Uterus (tissue), 3 donors: ENCODE measurements at regions not wholly inside any gene's neighbourhood (a gene's known extent, or its start where the extent isn't known, plus 50 kb on each side); places are given as distances from the start of the nearest gene placed in this dataset.
A peak's percentile ranks its signal among the peaks of the same experiment; 100 is the strongest.

ENCODE experiments used
- DNase-seq, 2 donors: peaks; one replicate each; pipeline ENCODE4 v3.0.0-alpha.2; 2019 to 2020
- H3K27ac ChIP-seq, 2 donors: fragments of 200-600 bp; sonication (generic); 1 replicate in 1 of 2; 2 replicates in 1 of 2; pipeline ENCODE4 v1.5.1; 2016 to 2018
- H3K27me3 ChIP-seq, 2 donors: fragments of 200-600 bp; sonication (generic); one replicate each; pipeline ENCODE4 v1.5.1; 2018 to 2019; ENCODE audit warnings: control low read depth in 1 of 2
- H3K36me3 ChIP-seq, 2 donors: fragments of 200-600 bp; sonication (generic); one replicate each; pipeline ENCODE4 v1.5.1; 2019; ENCODE audit warnings: control low read depth in 1 of 2
- H3K4me1 ChIP-seq, 2 donors: fragments of 200-600 bp; sonication (generic); one replicate each; pipeline ENCODE4 v1.5.1; 2018 to 2019; ENCODE audit warnings: control low read depth in 1 of 2
- H3K4me3 ChIP-seq, 2 donors: fragments of 200-600 bp; sonication (generic); 1 replicate in 1 of 2; 2 replicates in 1 of 2; pipeline ENCODE4 v1.5.1; 2018 to 2019; ENCODE audit warnings: mild to moderate bottlenecking in 1 of 2
- H3K9me3 ChIP-seq, 2 donors: fragments of 200-600 bp; sonication (generic); one replicate each; pipeline ENCODE4 v1.5.1; 2019; ENCODE audit warnings: control low read depth in 1 of 2
- POLR2A ChIP-seq, 2 donors: fragments of 450-650 bp; IDR thresholded peaks; one replicate each; pipeline ENCODE4 v1.6.1; 2016; ENCODE audit warnings: antibody characterized with exemption in 2 of 2, mild to moderate bottlenecking in 1 of 2, moderate library complexity in 1 of 2
- intact Hi-C: fragments of 100-400 bp; cut with DNase I; formaldehyde crosslinking; loops from one replicate; pipeline ENCODE4 v1.15.1; 2023; ENCODE audit warnings: low total_unique reads
- TF ChIP-seq, protein P1 (sequence below), 4 experiments: fragments of 200-600 bp in 2 of 4; fragments of 450-650 bp in 2 of 4; sonication (generic) in 2 of 4; IDR thresholded peaks; one replicate each; pipeline ENCODE4 v1.5.1; 2016 to 2019; ENCODE audit warnings: antibody characterized with exemption in 4 of 4, mild to moderate bottlenecking in 2 of 4, moderate library complexity in 1 of 4
- donor health status: DM: yes; HTN: yes; CAD: no.

DNA sequence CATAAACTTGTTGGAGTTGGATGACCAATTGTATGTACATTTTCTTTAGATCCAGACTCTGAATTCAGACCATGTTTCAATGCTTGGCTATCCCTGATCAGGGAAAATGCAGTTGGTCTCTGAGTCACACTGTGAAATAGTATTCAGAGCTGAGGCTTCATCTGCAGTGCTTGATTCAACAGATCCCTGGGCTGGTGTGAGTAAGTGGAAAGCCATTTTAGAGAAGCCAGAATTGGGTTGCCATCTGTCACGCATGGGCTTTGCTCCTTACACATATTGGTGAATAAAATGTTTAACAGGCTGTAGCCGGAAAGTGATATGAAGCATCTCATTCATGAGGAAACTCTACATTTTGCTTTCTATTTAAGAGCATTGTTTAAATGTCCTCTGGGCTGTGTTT is 50.0 kb upstream of the ACYP2 start:
- no peak for TF ChIP-seq POLR2A (IDR thresholded peaks at IDR 0.05)
- TF ChIP-seq, protein P1, sequence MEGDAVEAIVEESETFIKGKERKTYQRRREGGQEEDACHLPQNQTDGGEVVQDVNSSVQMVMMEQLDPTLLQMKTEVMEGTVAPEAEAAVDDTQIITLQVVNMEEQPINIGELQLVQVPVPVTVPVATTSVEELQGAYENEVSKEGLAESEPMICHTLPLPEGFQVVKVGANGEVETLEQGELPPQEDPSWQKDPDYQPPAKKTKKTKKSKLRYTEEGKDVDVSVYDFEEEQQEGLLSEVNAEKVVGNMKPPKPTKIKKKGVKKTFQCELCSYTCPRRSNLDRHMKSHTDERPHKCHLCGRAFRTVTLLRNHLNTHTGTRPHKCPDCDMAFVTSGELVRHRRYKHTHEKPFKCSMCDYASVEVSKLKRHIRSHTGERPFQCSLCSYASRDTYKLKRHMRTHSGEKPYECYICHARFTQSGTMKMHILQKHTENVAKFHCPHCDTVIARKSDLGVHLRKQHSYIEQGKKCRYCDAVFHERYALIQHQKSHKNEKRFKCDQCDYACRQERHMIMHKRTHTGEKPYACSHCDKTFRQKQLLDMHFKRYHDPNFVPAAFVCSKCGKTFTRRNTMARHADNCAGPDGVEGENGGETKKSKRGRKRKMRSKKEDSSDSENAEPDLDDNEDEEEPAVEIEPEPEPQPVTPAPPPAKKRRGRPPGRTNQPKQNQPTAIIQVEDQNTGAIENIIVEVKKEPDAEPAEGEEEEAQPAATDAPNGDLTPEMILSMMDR (IDR thresholded peaks at IDR 0.05), result no peak

DNA sequence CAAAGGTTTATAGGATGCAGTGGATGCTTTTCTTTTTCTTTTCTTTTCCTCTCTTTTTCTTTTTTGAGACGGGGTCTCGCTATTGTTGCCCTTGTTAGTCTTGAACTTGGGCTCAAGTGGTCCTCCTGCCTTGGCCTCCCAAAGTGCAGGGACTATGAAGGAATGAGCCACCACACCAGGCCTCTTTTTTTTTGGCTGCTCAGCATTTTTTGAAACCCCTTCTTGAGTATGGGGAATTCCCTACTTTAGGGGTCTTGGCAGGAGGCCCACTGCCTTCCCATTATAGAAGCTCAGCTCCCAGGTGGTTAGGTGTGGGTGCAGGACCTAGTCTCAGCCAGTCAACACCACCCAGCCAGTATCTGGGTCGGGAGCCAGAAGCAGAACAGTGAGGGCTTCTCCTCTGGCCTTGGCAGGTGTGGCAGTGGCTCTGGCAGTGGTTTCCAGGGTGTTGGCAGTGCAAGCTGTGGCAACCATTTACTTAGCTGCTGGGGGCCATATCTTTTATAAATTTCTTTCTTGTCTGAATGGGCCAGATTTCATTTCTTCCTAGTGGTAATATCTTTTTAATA is 51.4 kb upstream of the ACYP2 start:
- Histone ChIP-seq H3K27ac (no peak overlapping the region), H3K27me3 (no peaks in the 10 kb centered on the region), H3K36me3 (no peaks in the 10 kb centered on the region), H3K4me1 (no peaks in the 10 kb centered on the region), H3K4me3 (no peak overlapping the region), H3K9me3 (no peaks in the 10 kb centered on the region)
- no peak for DNase-seq
- intact Hi-C loops, result no loop called here
- no peak for TF ChIP-seq POLR2A (IDR thresholded peaks at IDR 0.05)
- TF ChIP-seq, protein P1 (IDR thresholded peaks at IDR 0.05), result no peak

More for the DNA sequence above, 50.0 kb upstream of the ACYP2 start:
- no peaks in the 10 kb centered on the region for H3K4me1 ChIP-seq
- H3K27ac ChIP-seq, result no peak overlapping the region
- H3K9me3 ChIP-seq, result no peaks in the 10 kb centered on the region
- intact Hi-C loops, result no loop called here
- no peaks in the 10 kb centered on the region for H3K27me3 ChIP-seq
- H3K4me3 ChIP-seq, result no peak overlapping the region
- no peak for DNase-seq
- no peaks in the 10 kb centered on the region for H3K36me3 ChIP-seq

DNA sequence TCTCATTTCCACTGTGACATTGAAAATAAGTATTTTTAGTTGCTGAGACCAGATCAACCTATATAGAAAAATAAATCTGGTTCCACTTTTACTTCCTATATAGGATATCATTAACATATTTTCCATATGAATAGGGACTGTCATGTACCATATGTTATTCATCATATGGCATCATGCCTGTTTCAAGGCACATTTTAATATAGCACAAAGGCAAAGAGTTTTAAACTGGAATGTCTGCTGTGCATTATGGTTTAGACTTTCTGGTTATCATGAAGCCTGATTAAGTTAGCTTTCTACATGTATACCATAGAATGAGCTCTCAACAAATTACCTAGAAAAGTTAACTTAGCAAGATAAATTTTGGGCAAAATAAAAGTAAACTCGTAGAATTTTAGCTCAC is 53.0 kb upstream of the ACYP2 start:
- Histone ChIP-seq H3K4me3 (no peak overlapping the region), H3K9me3 (no peaks in the 10 kb centered on the region), H3K36me3 (no peaks in the 10 kb centered on the region), H3K4me1 (no peaks in the 10 kb centered on the region), H3K27ac (no peak overlapping the region), H3K27me3 (no peaks in the 10 kb centered on the region)
- no peak for DNase-seq
- TF ChIP-seq POLR2A (IDR thresholded peaks at IDR 0.05), result no peak
- TF ChIP-seq, protein P1 (IDR thresholded peaks at IDR 0.05), result no peak
- intact Hi-C loops, result no loop called here

DNA sequence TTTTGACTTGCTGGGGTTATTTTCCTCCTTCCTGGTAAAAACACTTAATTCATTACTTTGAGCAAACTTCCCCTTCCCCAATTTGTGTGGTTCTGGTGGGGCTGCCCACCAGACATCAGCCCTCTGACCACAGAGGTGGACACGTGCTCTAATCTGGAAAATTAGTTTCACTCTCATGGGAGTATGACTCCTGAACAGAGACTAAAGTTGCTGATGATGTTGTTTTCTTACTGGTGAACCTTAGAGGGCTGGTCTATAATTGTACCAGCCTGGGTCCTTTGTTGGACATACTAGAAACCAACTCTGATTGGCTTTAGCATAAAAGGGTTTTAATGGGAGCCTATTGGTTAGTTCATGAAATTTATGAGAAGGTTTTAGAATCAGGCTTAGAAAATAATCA is 54.1 kb upstream of the ACYP2 start:
- TF ChIP-seq, protein P1 (IDR thresholded peaks at IDR 0.05), result no peak
- no peak for TF ChIP-seq POLR2A (IDR thresholded peaks at IDR 0.05)
- no peak overlapping the region for H3K27ac ChIP-seq
- no peaks in the 10 kb centered on the region for H3K27me3 ChIP-seq
- H3K4me3 ChIP-seq, result no peak overlapping the region
- H3K36me3 ChIP-seq, result no peaks in the 10 kb centered on the region
- H3K4me1 ChIP-seq, result no peaks in the 10 kb centered on the region
- DNase-seq, result no peak
- no peaks in the 10 kb centered on the region for H3K9me3 ChIP-seq
- intact Hi-C loops, result no loop called here

DNA sequence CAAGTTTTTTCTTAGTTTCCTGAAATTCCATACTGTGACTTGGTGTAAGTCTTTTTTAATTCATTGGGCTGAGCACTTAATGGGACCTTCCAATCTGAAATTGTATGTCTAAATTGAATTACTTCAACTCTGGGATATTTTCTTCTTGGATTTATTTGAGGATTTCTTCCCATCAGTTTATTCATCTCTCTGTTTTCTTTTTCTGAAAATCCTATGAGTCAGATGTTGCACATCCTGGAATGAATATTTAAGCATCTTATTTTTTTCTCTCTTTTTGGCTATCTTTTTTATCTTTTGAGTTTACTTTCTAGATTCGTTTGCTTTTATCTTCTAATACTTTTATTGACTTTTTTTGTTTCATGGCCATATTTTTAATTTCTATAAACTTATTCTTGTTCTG is 55.4 kb upstream of the ACYP2 start:
- peak overlapping the region in 1 of 2 donors; percentile 7 for H3K27ac ChIP-seq
- DNase-seq, result no peak
- H3K9me3 ChIP-seq, result no peaks in the 10 kb centered on the region
- no peaks in the 10 kb centered on the region for H3K27me3 ChIP-seq
- TF ChIP-seq, protein P1 (IDR thresholded peaks at IDR 0.05), result no peak
- TF ChIP-seq POLR2A (IDR thresholded peaks at IDR 0.05), result no peak
- intact Hi-C loops, result no loop called here
- H3K4me3 ChIP-seq, result no peak overlapping the region
- no peaks in the 10 kb centered on the region for H3K36me3 ChIP-seq
- no peaks in the 10 kb centered on the region for H3K4me1 ChIP-seq
